ENCODE measurements at regions not wholly inside any gene's neighbourhood (a gene's known extent, or its start where the extent isn't known, plus 50 kb on each side); places are given as distances from the start of the nearest gene placed in this dataset.
A peak's percentile ranks its signal among the peaks of the same experiment; 100 is the strongest.

GRCh38 chr11:32184041-32184722 is 93.3 kb downstream of the RCN1 start:
- intact Hi-C loops (cut with DNase I), result no loop called here
- Histone ChIP-seq H3K4me3 (no peak overlapping the region), H3K9me3 (no peaks in the 10 kb centered on the region), H3K27ac (no peak overlapping the region), H3K36me3 (no peaks in the 10 kb centered on the region), H3K27me3 (no peaks in the 10 kb centered on the region), H3K4me1 (ENCODE audit: insufficient read depth) (no peaks in the 10 kb centered on the region)
- 47 to 56% (median 51%) methylated on average over 6 of the region's 6 CpGs for whole genome bisulfite sequencing, 3 donors
- peak in 1 of 5 donors; percentile 21 for DNase-seq
- TF ChIP-seq EP300 (IDR thresholded peaks at IDR 0.05) (no peak), POLR2A (IDR thresholded peaks at IDR 0.05) (no peak), CTCF (IDR thresholded peaks at IDR 0.05) (no peak)

- no peaks in the 10 kb centered on the region for H3K27me3 ChIP-seq
- no peaks in the 10 kb centered on the region for H3K4me1 ChIP-seq (ENCODE audit: insufficient read depth)
- no peaks in the 10 kb centered on the region for H3K36me3 ChIP-seq
- no peaks in the 10 kb centered on the region for H3K9me3 ChIP-seq
- H3K4me3 ChIP-seq, result no peak overlapping the region
- WGBS, 3 donors, result 74 to 75% (median 75%) methylated on average over 10 of the region's 10 CpGs
- no peak overlapping the region for H3K27ac ChIP-seq
- no peak for DNase-seq
- TF ChIP-seq POLR2A (IDR thresholded peaks at IDR 0.05) (no peak), CTCF (IDR thresholded peaks at IDR 0.05) (no peak), EP300 (IDR thresholded peaks at IDR 0.05) (no peak)
- intact Hi-C loops (cut with DNase I), result no loop called here
These were observed 94.0 kb downstream of the RCN1 start for GRCh38 chr11:32184723-32185376.

- H3K36me3 ChIP-seq, result no peaks in the 10 kb centered on the region
- no peak overlapping the region for H3K27ac ChIP-seq
- whole genome bisulfite sequencing, 3 donors, result 63 to 83% (median 70%) methylated on average over 2 of the region's 2 CpGs
- DNase-seq, result no peak
- TF ChIP-seq POLR2A (IDR thresholded peaks at IDR 0.05) (no peak), CTCF (IDR thresholded peaks at IDR 0.05) (no peak), EP300 (IDR thresholded peaks at IDR 0.05) (no peak)
- intact Hi-C loops (cut with DNase I), result no loop called here
- H3K4me3 ChIP-seq, result no peak overlapping the region
- H3K4me1 ChIP-seq (ENCODE audit: insufficient read depth), result no peaks in the 10 kb centered on the region
- no peaks in the 10 kb centered on the region for H3K27me3 ChIP-seq
- no peaks in the 10 kb centered on the region for H3K9me3 ChIP-seq
These were observed 95.2 kb downstream of the RCN1 start for GRCh38 chr11:32186118-32186517.

- H3K9me3 ChIP-seq, result no peaks in the 10 kb centered on the region
- peaks cover 1% of the 10 kb centered on the region for H3K4me1 ChIP-seq (ENCODE audit: insufficient read depth)
- no peak overlapping the region for H3K27ac ChIP-seq
- intact Hi-C loops (cut with DNase I), result no loop called here
- TF ChIP-seq EP300 (IDR thresholded peaks at IDR 0.05) (no peak), POLR2A (IDR thresholded peaks at IDR 0.05) (no peak), CTCF (IDR thresholded peaks at IDR 0.05) (no peak)
- H3K4me3 ChIP-seq, result no peak overlapping the region
- H3K27me3 ChIP-seq, result no peaks in the 10 kb centered on the region
- no peak for DNase-seq
- H3K36me3 ChIP-seq, result no peaks in the 10 kb centered on the region
These were observed 96.2 kb downstream of the RCN1 start for GRCh38 chr11:32187111-32187510.
